Karpas-422 (cell line): ENCODE measurements at regions not wholly inside any gene's neighbourhood (a gene's known extent, or its start where the extent isn't known, plus 50 kb on each side); places are given as distances from the start of the nearest gene placed in this dataset.

Experiments used
- DNase-seq: peaks from one replicate; pipeline ENCODE4 v3.0.0-alpha.2; 2015
- H2AFZ ChIP-seq: fragments of 200-600 bp; sonication (generic); 2 replicates; pipeline ENCODE4 v1.6.1; 2014; ENCODE audit warnings: antibody characterized with exemption, low read length, mixed read lengths
- H3K27ac ChIP-seq: fragments of 200-600 bp; sonication (generic); 2 replicates; pipeline ENCODE4 v1.5.1; 2014; ENCODE audit warnings: mild to moderate bottlenecking, low read length, moderate library complexity
- H3K27me3 ChIP-seq: fragments of 200-600 bp; sonication (generic); 2 replicates; pipeline ENCODE4 v1.6.1; 2014; ENCODE audit warnings: low read length, mixed read lengths
- H3K36me3 ChIP-seq: fragments of 200-600 bp; sonication (generic); 2 replicates; pipeline ENCODE4 v1.6.1; 2014; ENCODE audit warnings: low read length, mixed read lengths; ENCODE audit not compliant: insufficient read depth
- H3K4me1 ChIP-seq: fragments of 200-600 bp; sonication (generic); 2 replicates; pipeline ENCODE4 v1.6.1; 2014; ENCODE audit warnings: mild to moderate bottlenecking, low read length, mixed read lengths
- H3K4me2 ChIP-seq: fragments of 200-600 bp; sonication (generic); 2 replicates; pipeline ENCODE4 v1.6.1; 2014; ENCODE audit warnings: low read length, low read depth, mild to moderate bottlenecking; ENCODE audit not compliant: poor library complexity, severe bottlenecking
- H3K4me3 ChIP-seq: fragments of 200-600 bp; sonication (generic); 2 replicates; pipeline ENCODE4 v1.5.1; 2014; ENCODE audit warnings: mild to moderate bottlenecking, antibody characterized with exemption, low read length, mixed read lengths
- H3K79me2 ChIP-seq: fragments of 200-600 bp; sonication (generic); 2 replicates; pipeline ENCODE4 v1.6.1; 2014; ENCODE audit warnings: mild to moderate bottlenecking, low read length, mixed read lengths
- H3K9ac ChIP-seq: fragments of 200-600 bp; sonication (generic); 2 replicates; pipeline ENCODE4 v1.6.0; 2014; ENCODE audit warnings: low read length
- H3K9me2 ChIP-seq: fragments of 200-600 bp; sonication (generic), shearing (Covaris generic); replicated peaks from 2 replicates; pipeline ENCODE4 v1.6.0; 2014; ENCODE audit warnings: mild to moderate bottlenecking, low read length, moderate library complexity; ENCODE audit not compliant: insufficient read depth
- H3K9me3 ChIP-seq: fragments of 300-700, 200-600 bp; sonication (generic); 2 replicates; pipeline ENCODE4 v1.6.1; 2014; ENCODE audit warnings: low read length, mixed read lengths
- H4K20me1 ChIP-seq: fragments of 200-600 bp; sonication (generic); 2 replicates; pipeline ENCODE4 v1.6.1; 2014; ENCODE audit warnings: mild to moderate bottlenecking, antibody characterized with exemption, low read length, low read depth; ENCODE audit not compliant: insufficient read depth

- Histone ChIP-seq H3K4me2 (no peak overlapping the region), H4K20me1 (no peaks in the 10 kb centered on the region), H2AFZ (no peak overlapping the region), H3K9me2 (no peaks in the 10 kb centered on the region), H3K27ac (no peak overlapping the region), H3K9me3 (no peaks in the 10 kb centered on the region), H3K9ac (no peak overlapping the region), H3K36me3 (no peaks in the 10 kb centered on the region), H3K4me3 (no peak overlapping the region), H3K79me2 (no peaks in the 10 kb centered on the region), H3K27me3 (no peaks in the 10 kb centered on the region), H3K4me1 (peaks cover under 1% of the 10 kb centered on the region)
- DNase-seq, result no peak
Observed at GRCh38 chr3:193997228-193998122, 138.5 kb upstream of the HES1 start.

GRCh38 chr3:193998123-193998448 lies 137.9 kb upstream of the HES1 start:
- no peaks in the 10 kb centered on the region for H3K9me3 ChIP-seq
- no peaks in the 10 kb centered on the region for H3K36me3 ChIP-seq
- no peaks in the 10 kb centered on the region for H3K27me3 ChIP-seq
- H3K27ac ChIP-seq, result no peak overlapping the region
- no peak overlapping the region for H2AFZ ChIP-seq
- no peaks in the 10 kb centered on the region for H4K20me1 ChIP-seq
- peaks cover 6% of the 10 kb centered on the region for H3K4me1 ChIP-seq
- DNase-seq, result no peak
- no peak overlapping the region for H3K9ac ChIP-seq
- H3K4me2 ChIP-seq, result no peak overlapping the region
- H3K4me3 ChIP-seq, result no peak overlapping the region
- no peaks in the 10 kb centered on the region for H3K9me2 ChIP-seq
- no peaks in the 10 kb centered on the region for H3K79me2 ChIP-seq

- no peak overlapping the region for H2AFZ ChIP-seq
- no peaks in the 10 kb centered on the region for H3K79me2 ChIP-seq
- H3K9me2 ChIP-seq, result no peaks in the 10 kb centered on the region
- no peak overlapping the region for H3K4me2 ChIP-seq
- H3K36me3 ChIP-seq, result no peaks in the 10 kb centered on the region
- no peaks in the 10 kb centered on the region for H4K20me1 ChIP-seq
- DNase-seq, result no peak
- no peaks in the 10 kb centered on the region for H3K9me3 ChIP-seq
- no peak overlapping the region for H3K4me3 ChIP-seq
- H3K9ac ChIP-seq, result no peak overlapping the region
- H3K27me3 ChIP-seq, result peaks cover 1% of the 10 kb centered on the region; the same call in 1 of the 2 replicates
- H3K27ac ChIP-seq, result no peak overlapping the region
- peaks cover 12% of the 10 kb centered on the region for H3K4me1 ChIP-seq
Observed at GRCh38 chr3:193998628-193999195, 137.2 kb upstream of the HES1 start.

GRCh38 chr3:194000100-194000499 lies 135.8 kb upstream of the HES1 start:
- H3K9me3 ChIP-seq, result no peaks in the 10 kb centered on the region
- no peak overlapping the region for H2AFZ ChIP-seq
- DNase-seq, result no peak
- H3K4me3 ChIP-seq, result no peak overlapping the region
- H3K9me2 ChIP-seq, result no peaks in the 10 kb centered on the region
- no peaks in the 10 kb centered on the region for H4K20me1 ChIP-seq
- no peak overlapping the region for H3K27ac ChIP-seq
- peaks cover 7% of the 10 kb centered on the region; the same call in 1 of the 2 replicates for H3K27me3 ChIP-seq
- H3K9ac ChIP-seq, result no peak overlapping the region
- H3K4me1 ChIP-seq, result peaks cover 26% of the 10 kb centered on the region
- H3K36me3 ChIP-seq, result no peaks in the 10 kb centered on the region
- no peaks in the 10 kb centered on the region for H3K79me2 ChIP-seq
- no peak overlapping the region for H3K4me2 ChIP-seq

- H3K79me2 ChIP-seq, result no peaks in the 10 kb centered on the region
- peaks cover 30% of the 10 kb centered on the region for H3K4me1 ChIP-seq
- H3K36me3 ChIP-seq, result no peaks in the 10 kb centered on the region
- no peak overlapping the region for H3K4me2 ChIP-seq
- H3K27me3 ChIP-seq, result peaks cover 7% of the 10 kb centered on the region; the same call in 1 of the 2 replicates
- H4K20me1 ChIP-seq, result no peaks in the 10 kb centered on the region
- no peaks in the 10 kb centered on the region for H3K9me2 ChIP-seq
- no peak overlapping the region for H3K4me3 ChIP-seq
- H3K27ac ChIP-seq, result no peak overlapping the region
- no peaks in the 10 kb centered on the region for H3K9me3 ChIP-seq
- no peak overlapping the region for H2AFZ ChIP-seq
- no peak overlapping the region for H3K9ac ChIP-seq
- DNase-seq, result no peak
Observed at GRCh38 chr3:194000712-194001111, 135.2 kb upstream of the HES1 start.

- Histone ChIP-seq H3K79me2 (no peaks in the 10 kb centered on the region), H4K20me1 (no peaks in the 10 kb centered on the region), H2AFZ (no peak overlapping the region), H3K4me2 (no peak overlapping the region), H3K4me3 (no peak overlapping the region), H3K27me3 (peaks cover 7% of the 10 kb centered on the region; the same call in 1 of the 2 replicates), H3K4me1 (peaks cover 33% of the 10 kb centered on the region), H3K36me3 (no peaks in the 10 kb centered on the region), H3K9me3 (no peaks in the 10 kb centered on the region), H3K9me2 (no peaks in the 10 kb centered on the region), H3K27ac (no peak overlapping the region), H3K9ac (no peak overlapping the region)
- no peak for DNase-seq
Observed at GRCh38 chr3:194001728-194002459, 134.1 kb upstream of the HES1 start.

- Histone ChIP-seq H3K27ac (no peak overlapping the region), H2AFZ (peak overlapping the region; percentile 93), H3K4me3 (peak overlapping the region; percentile 73)
Observed at GRCh38 chr3:194003114-194004057, 132.6 kb upstream of the HES1 start.

More at GRCh38 chr3:194003114-194004057, 132.6 kb upstream of the HES1 start:
- H3K27me3 ChIP-seq, result peaks cover 7% of the 10 kb centered on the region; the same call in 1 of the 2 replicates
- no peaks in the 10 kb centered on the region for H3K9me2 ChIP-seq
- no peaks in the 10 kb centered on the region for H3K9me3 ChIP-seq
- H3K4me1 ChIP-seq, result peaks cover 33% of the 10 kb centered on the region
- peak overlapping the region; percentile 99 for H3K4me2 ChIP-seq
- H3K79me2 ChIP-seq, result no peaks in the 10 kb centered on the region
- no peaks in the 10 kb centered on the region for H4K20me1 ChIP-seq
- H3K9ac ChIP-seq, result peak overlapping the region; percentile 72
- peak; percentile 91 for DNase-seq
- H3K36me3 ChIP-seq, result no peaks in the 10 kb centered on the region
